ENCODE measurements at regions not wholly inside any gene's neighbourhood (a gene's known extent, or its start where the extent isn't known, plus 50 kb on each side); places are given as distances from the start of the nearest gene placed in this dataset.

GRCh38 chr2:53575721-53576124 lies 191.9 kb upstream of the CHAC2 start:
- TF ChIP-seq CTCF (IDR thresholded peaks at IDR 0.05; ENCODE audit: insufficient read depth, low read length, poor library complexity, severe bottlenecking) (no peak), EZH2phosphoT487 (conservative IDR thresholded peaks at IDR 0.05; ENCODE audit: low read length) (no peak)

Data from SU-DHL-6 (cell line).